ENCODE measurements at regions not wholly inside any gene's neighbourhood (a gene's known extent, or its start where the extent isn't known, plus 50 kb on each side); places are given as distances from the start of the nearest gene placed in this dataset.

- Histone ChIP-seq H3K79me2 (replicated peaks; ENCODE audit: insufficient read depth, low read length) (no peaks in the 10 kb centered on the region), H3K36me3 (ENCODE audit: insufficient read depth, low read length) (no peaks in the 10 kb centered on the region), H3K27me3 (ENCODE audit: insufficient read depth, low read depth, low read length) (no peaks in the 10 kb centered on the region), H3K9me2 (ENCODE audit: insufficient read depth, low read length) (no peaks in the 10 kb centered on the region), H3K9ac (ENCODE audit: low read length) (no peak overlapping the region), H3K9me3 (ENCODE audit: low read length) (no peaks in the 10 kb centered on the region), H2AFZ (ENCODE audit: low read depth, low read length) (no peak overlapping the region), H4K20me1 (ENCODE audit: insufficient read depth) (no peaks in the 10 kb centered on the region), H3K4me3 (ENCODE audit: low read length) (no peak overlapping the region), H3F3A (ENCODE audit: insufficient read depth, low read length, poor library complexity, severe bottlenecking) (no peaks in the 10 kb centered on the region), H3K27ac (ENCODE audit: low read length) (no peak overlapping the region), H3K4me2 (ENCODE audit: low read length) (no peak overlapping the region)
- TF ChIP-seq SMC3 (conservative IDR thresholded peaks at IDR 0.05; ENCODE audit: poor library complexity) (no peak), REST (IDR thresholded peaks at IDR 0.05; ENCODE audit: borderline replicate concordance) (no peak), POLR2AphosphoS5 (IDR thresholded peaks at IDR 0.05) (no peak), EZH2 (IDR thresholded peaks at IDR 0.05; ENCODE audit: borderline replicate concordance, insufficient read depth, low read length, poor library complexity, severe bottlenecking) (no peak), TAF1 (IDR thresholded peaks at IDR 0.05; ENCODE audit: low read depth) (no peak), RAD21 (conservative IDR thresholded peaks at IDR 0.05) (no peak), MXI1 (conservative IDR thresholded peaks at IDR 0.05; ENCODE audit: poor library complexity, severe bottlenecking) (no peak), EP300 (conservative IDR thresholded peaks at IDR 0.05; ENCODE audit: poor library complexity, severe bottlenecking) (no peak), CTCF (IDR thresholded peaks at IDR 0.05; ENCODE audit: poor library complexity, severe bottlenecking) (no peak)
Measured at GRCh38 chr16:64450177-64450576, 671.7 kb downstream of the CDH11 start.

- H3K4me3 ChIP-seq (ENCODE audit: low read length), result no peak overlapping the region
- no peak overlapping the region for H3K27ac ChIP-seq (ENCODE audit: low read length)
- H2AFZ ChIP-seq (ENCODE audit: low read depth, low read length), result no peak overlapping the region
- H4K20me1 ChIP-seq (ENCODE audit: insufficient read depth), result no peaks in the 10 kb centered on the region
- no peaks in the 10 kb centered on the region for H3F3A ChIP-seq (ENCODE audit: insufficient read depth, low read length, poor library complexity, severe bottlenecking)
- no peaks in the 10 kb centered on the region for H3K79me2 ChIP-seq (replicated peaks; ENCODE audit: insufficient read depth, low read length)
- no peak overlapping the region for H3K9ac ChIP-seq (ENCODE audit: low read length)
- no peaks in the 10 kb centered on the region for H3K27me3 ChIP-seq (ENCODE audit: insufficient read depth, low read depth, low read length)
- TF ChIP-seq CTCF (IDR thresholded peaks at IDR 0.05; ENCODE audit: poor library complexity, severe bottlenecking) (no peak), POLR2AphosphoS5 (IDR thresholded peaks at IDR 0.05) (no peak), MXI1 (conservative IDR thresholded peaks at IDR 0.05; ENCODE audit: poor library complexity, severe bottlenecking) (no peak), RAD21 (conservative IDR thresholded peaks at IDR 0.05) (no peak), TAF1 (IDR thresholded peaks at IDR 0.05; ENCODE audit: low read depth) (no peak), EZH2 (IDR thresholded peaks at IDR 0.05; ENCODE audit: borderline replicate concordance, insufficient read depth, low read length, poor library complexity, severe bottlenecking) (no peak), EP300 (conservative IDR thresholded peaks at IDR 0.05; ENCODE audit: poor library complexity, severe bottlenecking) (no peak), REST (IDR thresholded peaks at IDR 0.05; ENCODE audit: borderline replicate concordance) (no peak)
- H3K9me3 ChIP-seq (ENCODE audit: low read length), result no peaks in the 10 kb centered on the region
- no peak overlapping the region for H3K4me2 ChIP-seq (ENCODE audit: low read length)
- no peaks in the 10 kb centered on the region for H3K9me2 ChIP-seq (ENCODE audit: insufficient read depth, low read length)
- no peaks in the 10 kb centered on the region for H3K36me3 ChIP-seq (ENCODE audit: insufficient read depth, low read length)
Measured at GRCh38 chr16:64449506-64449905, 672.4 kb downstream of the CDH11 start.
